K562 (cell line): ENCODE measurements at regions not wholly inside any gene's neighbourhood (a gene's known extent, or its start where the extent isn't known, plus 50 kb on each side); places are given as distances from the start of the nearest gene placed in this dataset.

Experiments used
- ATAC-seq: fragments of 200-7000 bp; cut with Tn5 transposase; 3 replicates; pipeline ENCODE4 v1.9.1; 2020; ENCODE audit warnings: moderate library complexity
- BruUV-seq: library from RNA; stranded (reverse); fragments of 400-500 nt; replicated peaks from 2 replicates; lab custom pipeline; 2021; lab: Mats Ljungman, UMichigan
- CTCF ChIA-PET: fragments of 300-600 bp; formaldehyde crosslinking; extraction: SDS; loops from one replicate; lab custom pipeline; 2021; ENCODE audit warnings: low intra/inter-chr PET ratio; lab: Yijun Ruan, JAX
- POLR2A ChIA-PET: fragments of 300-600, 350-650 bp; sonication (Branson Sonifier 250); formaldehyde crosslinking; extraction: SDS; loops from one replicate; lab custom pipeline; 2021; ENCODE audit warnings: antibody characterized with exemption, inconsistent platforms; lab: Yijun Ruan, JAX
- DNase-seq, 4 experiments: peaks; one replicate each; pipeline versions ENCODE4 v3.0.0 to v3.0.0-alpha.2; 2011 to 2018; ENCODE audit warnings: low spot score in 3 of 4, mixed read lengths in 3 of 4; ENCODE audit errors: extremely low read depth in 1 of 4
- FAIRE-seq: peaks from 2 replicates; lab custom pipeline; 2011; peaks lifted over from hg19 to GRCh38; lab: Jason Lieb, UNC
- H2AFZ ChIP-seq: 2 replicates; pipeline ENCODE4 v1.6.0; 2011; ENCODE audit warnings: low read depth, low read length, control low read depth, inconsistent platforms
- H3K27ac ChIP-seq: fragments of 200-600 bp; 3 replicates; pipeline ENCODE4 v1.8.0; 2011; ENCODE audit warnings: low read depth, mild to moderate bottlenecking, control low read depth, inconsistent platforms, low read length, moderate library complexity, mixed read lengths; ENCODE audit errors: extremely low read depth
- H3K27me3 ChIP-seq, 2 experiments: fragments of 300-600 bp in 1 of 2; 2 replicates in 1 of 2; 3 replicates in 1 of 2; pipeline versions ENCODE4 v1.6.0 to v1.8.0; 2011; ENCODE audit warnings: inconsistent platforms in 2 of 2, low read length in 2 of 2, mild to moderate bottlenecking in 1 of 2, mixed read lengths in 1 of 2, moderate library complexity in 1 of 2; ENCODE audit not compliant: control insufficient read depth in 2 of 2, insufficient read depth in 2 of 2
- H3K36me3 ChIP-seq: fragments of 300-600 bp; 3 replicates; pipeline ENCODE4 v1.8.0; 2011; ENCODE audit warnings: mild to moderate bottlenecking, low read length, inconsistent platforms; ENCODE audit not compliant: control insufficient read depth, insufficient read depth
- H3K4me1 ChIP-seq, 2 experiments: fragments of 200-600 bp in 1 of 2; replicated peaks in 1 of 2; 2 replicates in 1 of 2; 3 replicates in 1 of 2; pipeline versions ENCODE4 v1.5.1 to v1.8.0; 2011; ENCODE audit warnings: inconsistent platforms in 2 of 2, low read length in 2 of 2, mild to moderate bottlenecking in 1 of 2, mixed read lengths in 1 of 2, moderate library complexity in 1 of 2; ENCODE audit not compliant: control insufficient read depth in 2 of 2, insufficient read depth in 2 of 2
- H3K4me2 ChIP-seq: 2 replicates; pipeline ENCODE4 v1.6.1; 2011; ENCODE audit warnings: low read length, control low read depth, inconsistent platforms, mixed read lengths; ENCODE audit not compliant: insufficient read depth
- H3K4me3 ChIP-seq: fragments of 200-600 bp; sonication (generic), shearing (Covaris generic); 2 replicates; pipeline ENCODE4 v1.5.1; 2016; ENCODE audit warnings: control low read depth, inconsistent platforms
- H3K79me2 ChIP-seq: fragments of 200-600 bp; 3 replicates; pipeline ENCODE4 v1.8.0; 2011; ENCODE audit warnings: low read length, inconsistent platforms; ENCODE audit not compliant: control insufficient read depth, insufficient read depth
- H3K9ac ChIP-seq, 2 experiments: 2 replicates each; pipeline versions ENCODE4 v1.6.0 to v1.6.1; 2011; ENCODE audit warnings: low read depth in 2 of 2, low read length in 2 of 2, control low read depth in 1 of 2, inconsistent platforms in 1 of 2, mild to moderate bottlenecking in 1 of 2, mixed read lengths in 1 of 2; ENCODE audit not compliant: insufficient read depth in 1 of 2
- H3K9me1 ChIP-seq: one replicate; pipeline ENCODE4 v1.6.0; 2011; ENCODE audit warnings: inconsistent platforms, mild to moderate bottlenecking, low read length, moderate library complexity; ENCODE audit not compliant: control insufficient read depth, insufficient read depth
- H3K9me3 ChIP-seq: replicated peaks from 2 replicates; pipeline ENCODE4 v1.5.1; 2011; ENCODE audit warnings: low read depth, low read length, inconsistent platforms; ENCODE audit not compliant: control insufficient read depth, insufficient read depth
- H4K20me1 ChIP-seq: replicated peaks from 2 replicates; pipeline ENCODE4 v1.6.1; 2011; ENCODE audit warnings: low read length, inconsistent platforms, mixed read lengths; ENCODE audit not compliant: control insufficient read depth, insufficient read depth
- ETV1 ChIP-seq: fragments of 450-650 bp; conservative IDR thresholded peaks from 2 replicates; pipeline ENCODE4 v1.6.1; 2016; ENCODE audit warnings: missing genetic modification characterization, control low read depth, low read depth, missing compliant biosample characterization
- GABPA ChIP-seq: fragments of 200-800 bp; sonication (Bioruptor generic); conservative IDR thresholded peaks from 2 replicates; pipeline ENCODE4 v1.6.1; 2016; ENCODE audit warnings: low read depth, missing genetic modification characterization, missing compliant biosample characterization
- GTF2E2 ChIP-seq: fragments of 200-800 bp; sonication (Bioruptor generic); IDR thresholded peaks from 2 replicates; pipeline ENCODE4 v1.6.1; 2016; ENCODE audit warnings: missing genetic modification characterization, missing compliant biosample characterization
- NR2C2 ChIP-seq, 2 experiments: fragments of 200-800 bp in 1 of 2; sonication (Bioruptor generic) in 1 of 2; sonication (generic) in 1 of 2; formaldehyde crosslinking in 1 of 2; IDR thresholded peaks; 2 replicates each; pipeline versions ENCODE4 v1.6.1 to v1.8.0; 2016 to 2022; ENCODE audit warnings: mild to moderate bottlenecking in 1 of 2, missing compliant biosample characterization in 1 of 2, missing genetic modification characterization in 1 of 2, missing genetic modification reagents in 1 of 2
- NUFIP1 ChIP-seq: fragments of 450-650 bp; IDR thresholded peaks from 2 replicates; pipeline ENCODE4 v1.6.1; 2018; ENCODE audit not compliant: partially characterized antibody
- RNF2 ChIP-seq: sonication (generic); IDR thresholded peaks from 2 replicates; pipeline ENCODE4 v1.6.1; 2016
- SAFB2 ChIP-seq: fragments of 200-400 bp; formaldehyde crosslinking; IDR thresholded peaks from 2 replicates; pipeline ENCODE4 v1.6.1; 2018; ENCODE audit warnings: borderline replicate concordance, low read length, low read depth, moderate library complexity; ENCODE audit not compliant: severe bottlenecking
- TAL1 ChIP-seq: fragments of 450-650 bp; IDR thresholded peaks from 2 replicates; pipeline ENCODE4 v1.6.1; 2016; ENCODE audit warnings: mild to moderate bottlenecking
- ZC3H4 ChIP-seq: sonication (generic); formaldehyde crosslinking; IDR thresholded peaks from 2 replicates; pipeline ENCODE4 v1.9.0; 2021; ENCODE audit warnings: missing genetic modification reagents, borderline replicate concordance
- ZFX ChIP-seq: sonication (generic); formaldehyde crosslinking; IDR thresholded peaks from 2 replicates; pipeline ENCODE4 v1.8.0; 2022; ENCODE audit warnings: mild to moderate bottlenecking, missing genetic modification reagents, moderate library complexity
- ZNF121 ChIP-seq: sonication (generic); formaldehyde crosslinking; conservative IDR thresholded peaks from 2 replicates; pipeline ENCODE4 v1.8.0; 2022; ENCODE audit warnings: missing genetic modification reagents
- WGBS: fragments of 100-300 bp; shearing (Covaris generic); methylation state at CpG from one replicate; pipeline ENCODE4 v1.1.6; 2016; ENCODE audit warnings: low coverage, mixed read lengths; ENCODE audit not compliant: insufficient coverage; ENCODE audit errors: missing lambda C conversion rate; 5-methylcytosine and 5-hydroxymethylcytosine counted together
- in situ Hi-C: fragments of 300-500 bp; cut with MboI; formaldehyde crosslinking; loops from 4 replicates; pipeline ENCODE4 v1.15.0; 2018; ENCODE audit warnings: inconsistent platforms, mixed read lengths
- intact Hi-C: fragments of 100-400 bp; cut with micrococcal nuclease; formaldehyde crosslinking; loops from 2 replicates; pipeline ENCODE4 v1.14.2; 2022
- TF ChIP-seq, protein P1 (sequence below): fragments of 250-450 bp; sonication (Bioruptor Pico); IDR thresholded peaks from 2 replicates; pipeline ENCODE4 v1.5.0; 2022; ENCODE audit warnings: mild to moderate bottlenecking
- TF ChIP-seq, protein P2 (sequence below): fragments of 450-650 bp; IDR thresholded peaks from 2 replicates; pipeline ENCODE4 v1.6.1; 2014; ENCODE audit warnings: low read depth, mild to moderate bottlenecking, moderate library complexity, borderline replicate concordance
- TF ChIP-seq, protein P3 (sequence below): IDR thresholded peaks from 2 replicates; pipeline ENCODE4 v1.6.1; 2011; ENCODE audit not compliant: insufficient read length; ENCODE audit errors: extremely low read depth

GRCh38 chrX:40816906-40817305, 81.6 kb upstream of the MED14 start:
- no peaks in the 10 kb centered on the region for H3K4me1 ChIP-seq
- H3K27me3 ChIP-seq, result no peaks in the 10 kb centered on the region
- H3K9ac ChIP-seq, result no peak overlapping the region
- BruUV-seq, result no TSS peak
- no peak overlapping the region for H3K4me3 ChIP-seq
- no peak for FAIRE-seq
- H2AFZ ChIP-seq, result no peak overlapping the region
- no peaks in the 10 kb centered on the region for H3K79me2 ChIP-seq
- no peaks in the 10 kb centered on the region for H3K36me3 ChIP-seq
- intact Hi-C loops, result no loop called here
- no peak overlapping the region for H3K4me2 ChIP-seq
- in situ Hi-C loops, result no loop called here
- H4K20me1 ChIP-seq, result no peaks in the 10 kb centered on the region
- ATAC-seq, result no peak
- POLR2A ChIA-PET, result no interaction called here
- no peak overlapping the region for H3K27ac ChIP-seq
- CTCF ChIA-PET, result no interaction called here
- H3K9me1 ChIP-seq, result no peaks in the 10 kb centered on the region
- DNase-seq, result no peak
- 31% methylated on average over 5 of the region's 6 CpGs for WGBS
- H3K9me3 ChIP-seq, result no peaks in the 10 kb centered on the region
- TF ChIP-seq, protein P1, sequence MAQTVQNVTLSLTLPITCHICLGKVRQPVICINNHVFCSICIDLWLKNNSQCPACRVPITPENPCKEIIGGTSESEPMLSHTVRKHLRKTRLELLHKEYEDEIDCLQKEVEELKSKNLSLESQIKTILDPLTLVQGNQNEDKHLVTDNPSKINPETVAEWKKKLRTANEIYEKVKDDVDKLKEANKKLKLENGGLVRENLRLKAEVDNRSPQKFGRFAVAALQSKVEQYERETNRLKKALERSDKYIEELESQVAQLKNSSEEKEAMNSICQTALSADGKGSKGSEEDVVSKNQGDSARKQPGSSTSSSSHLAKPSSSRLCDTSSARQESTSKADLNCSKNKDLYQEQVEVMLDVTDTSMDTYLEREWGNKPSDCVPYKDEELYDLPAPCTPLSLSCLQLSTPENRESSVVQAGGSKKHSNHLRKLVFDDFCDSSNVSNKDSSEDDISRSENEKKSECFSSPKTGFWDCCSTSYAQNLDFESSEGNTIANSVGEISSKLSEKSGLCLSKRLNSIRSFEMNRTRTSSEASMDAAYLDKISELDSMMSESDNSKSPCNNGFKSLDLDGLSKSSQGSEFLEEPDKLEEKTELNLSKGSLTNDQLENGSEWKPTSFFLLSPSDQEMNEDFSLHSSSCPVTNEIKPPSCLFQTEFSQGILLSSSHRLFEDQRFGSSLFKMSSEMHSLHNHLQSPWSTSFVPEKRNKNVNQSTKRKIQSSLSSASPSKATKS (CRISPR knock-in tag), result no peak
- TF ChIP-seq, protein P2, sequence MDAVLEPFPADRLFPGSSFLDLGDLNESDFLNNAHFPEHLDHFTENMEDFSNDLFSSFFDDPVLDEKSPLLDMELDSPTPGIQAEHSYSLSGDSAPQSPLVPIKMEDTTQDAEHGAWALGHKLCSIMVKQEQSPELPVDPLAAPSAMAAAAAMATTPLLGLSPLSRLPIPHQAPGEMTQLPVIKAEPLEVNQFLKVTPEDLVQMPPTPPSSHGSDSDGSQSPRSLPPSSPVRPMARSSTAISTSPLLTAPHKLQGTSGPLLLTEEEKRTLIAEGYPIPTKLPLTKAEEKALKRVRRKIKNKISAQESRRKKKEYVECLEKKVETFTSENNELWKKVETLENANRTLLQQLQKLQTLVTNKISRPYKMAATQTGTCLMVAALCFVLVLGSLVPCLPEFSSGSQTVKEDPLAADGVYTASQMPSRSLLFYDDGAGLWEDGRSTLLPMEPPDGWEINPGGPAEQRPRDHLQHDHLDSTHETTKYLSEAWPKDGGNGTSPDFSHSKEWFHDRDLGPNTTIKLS, result no peak
- TF ChIP-seq ZFX (CRISPR knock-in tag) (no peak), RNF2 (no peak), TAL1 (no peak), ZC3H4 (CRISPR knock-in tag) (no peak), GTF2E2 (tag) (no peak), ZNF121 (CRISPR knock-in tag) (no peak), NUFIP1 (no peak), SAFB2 (no peak), NR2C2 (CRISPR knock-in tag; IDR thresholded peaks at IDR 0.05) (no peak), NR2C2 (tag; IDR thresholded peaks at IDR 0.05) (no peak), GABPA (no peak), ETV1 (tag) (no peak)
- TF ChIP-seq, protein P3, sequence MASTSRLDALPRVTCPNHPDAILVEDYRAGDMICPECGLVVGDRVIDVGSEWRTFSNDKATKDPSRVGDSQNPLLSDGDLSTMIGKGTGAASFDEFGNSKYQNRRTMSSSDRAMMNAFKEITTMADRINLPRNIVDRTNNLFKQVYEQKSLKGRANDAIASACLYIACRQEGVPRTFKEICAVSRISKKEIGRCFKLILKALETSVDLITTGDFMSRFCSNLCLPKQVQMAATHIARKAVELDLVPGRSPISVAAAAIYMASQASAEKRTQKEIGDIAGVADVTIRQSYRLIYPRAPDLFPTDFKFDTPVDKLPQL, result no peak
